PFSK-1 (cell line): ENCODE measurements at regions not wholly inside any gene's neighbourhood (a gene's known extent, or its start where the extent isn't known, plus 50 kb on each side); places are given as distances from the start of the nearest gene placed in this dataset.

Source experiments
- POLR2AphosphoS5 ChIP-seq: IDR thresholded peaks from 2 replicates; pipeline ENCODE4 v1.6.1; 2012; ENCODE audit warnings: low read depth, mild to moderate bottlenecking, control low read depth, low read length, moderate library complexity
- TAF1 ChIP-seq: IDR thresholded peaks from 2 replicates; pipeline ENCODE4 v1.6.1; 2012; ENCODE audit warnings: low read length, control low read depth, borderline replicate concordance; ENCODE audit not compliant: insufficient read depth

GRCh38 chr2:36197181-36197971 is 158.2 kb upstream of the CRIM1 start:
- TF ChIP-seq POLR2AphosphoS5 (no peak), TAF1 (no peak)
